HCT116 (cell line): ENCODE measurements at regions not wholly inside any gene's neighbourhood (a gene's known extent, or its start where the extent isn't known, plus 50 kb on each side); places are given as distances from the start of the nearest gene placed in this dataset.

Source experiments
- ATAC-seq: fragments of 200-7000 bp; cut with Tn5 transposase; 2 replicates; pipeline ENCODE4 v1.9.1; 2020; ENCODE audit warnings: mild to moderate bottlenecking, moderate library complexity
- BruUV-seq: library from RNA; stranded (reverse); fragments of 400-500 nt; replicated peaks from 2 replicates; lab custom pipeline; 2021; lab: Mats Ljungman, UMichigan
- CTCF ChIA-PET: fragments of 300-600 bp; sonication (Branson Sonifier 250); formaldehyde crosslinking; loops from one replicate; lab custom pipeline; 2021; ENCODE audit warnings: antibody characterized with exemption; lab: Charles Lee
- POLR2A ChIA-PET: fragments of 300-600, 350-600 bp; sonication (Branson Sonifier 250); formaldehyde crosslinking; loops from one replicate; lab custom pipeline; 2021; ENCODE audit warnings: antibody characterized with exemption; lab: Charles Lee
- RAD21 ChIA-PET, 2 experiments: fragments of 300-600 bp; sonication (Branson Sonifier 250); formaldehyde crosslinking; loops; one replicate each; lab custom pipeline; 2023; ENCODE audit warnings: low total read pairs in 2 of 2; ENCODE audit not compliant: uncharacterized antibody in 2 of 2, unreplicated experiment in 2 of 2, low non-redundant PET in 1 of 2; lab: Charles Lee
- DNase-seq: peaks from one replicate; pipeline ENCODE4 v3.0.0-alpha.2; 2010; ENCODE audit warnings: low read depth, low spot score
- H2AFZ ChIP-seq: fragments of 200-600 bp; shearing (Covaris generic), sonication (generic); 2 replicates; pipeline ENCODE4 v1.6.1; 2017; ENCODE audit warnings: low read depth, mixed run types, mixed read lengths, antibody characterized with exemption, low read length; ENCODE audit not compliant: poor library complexity, severe bottlenecking
- H3K27ac ChIP-seq: 2 replicates; pipeline ENCODE4 v1.5.1; 2012; ENCODE audit warnings: low read depth, low read length
- H3K27me3 ChIP-seq: fragments of 200-600 bp; sonication (generic); 2 replicates; pipeline ENCODE4 v1.6.1; 2016; ENCODE audit warnings: mixed run types, low read length, mixed read lengths; ENCODE audit not compliant: insufficient read depth
- H3K36me3 ChIP-seq, 2 experiments: fragments of 200-500 bp in 1 of 2; fragments of 200-600 bp in 1 of 2; sonication (Bioruptor generic) in 1 of 2; sonication (generic) in 1 of 2; 2 replicates each; pipeline versions ENCODE4 v1.5.1 to v1.6.1; 2014 to 2016; ENCODE audit warnings: low read length in 2 of 2, inconsistent platforms in 1 of 2, mixed read lengths in 1 of 2, mixed run types in 1 of 2; ENCODE audit not compliant: insufficient read depth in 2 of 2, control insufficient read depth in 1 of 2
- H3K4me1 ChIP-seq, 2 experiments: fragments of 200-600 bp in 1 of 2; sonication (generic) in 1 of 2; 2 replicates each; pipeline versions ENCODE4 v1.5.1 to v1.6.1; 2012 to 2017; ENCODE audit warnings: low read length in 2 of 2, inconsistent platforms in 1 of 2, mild to moderate bottlenecking in 1 of 2, mixed read lengths in 1 of 2, mixed run types in 1 of 2, moderate library complexity in 1 of 2; ENCODE audit not compliant: insufficient read depth in 2 of 2, control insufficient read depth in 1 of 2
- H3K4me2 ChIP-seq: fragments of 200-600 bp; sonication (generic); 2 replicates; pipeline ENCODE4 v1.6.1; 2017; ENCODE audit warnings: mixed run types, low read length, mixed read lengths
- H3K4me3 ChIP-seq, 2 experiments: fragments of 200-600 bp in 1 of 2; sonication (generic) in 1 of 2; replicated peaks in 1 of 2; 2 replicates each; pipeline ENCODE4 v1.5.1; 2011 to 2016; ENCODE audit warnings: low read length in 2 of 2, control low read depth in 1 of 2, low read depth in 1 of 2, mild to moderate bottlenecking in 1 of 2, mixed read lengths in 1 of 2, mixed run types in 1 of 2
- H3K79me2 ChIP-seq: fragments of 200-600 bp; sonication (generic); 2 replicates; pipeline ENCODE4 v1.6.1; 2017; ENCODE audit warnings: mild to moderate bottlenecking, mixed run types, low read length, moderate library complexity, mixed read lengths; ENCODE audit not compliant: insufficient read depth
- H3K9ac ChIP-seq: fragments of 200-600 bp; sonication (generic); 2 replicates; pipeline ENCODE4 v1.6.1; 2016; ENCODE audit warnings: low read length, mixed read lengths
- H3K9me2 ChIP-seq: fragments of 200-600 bp; sonication (generic), shearing (Covaris generic); 2 replicates; pipeline ENCODE4 v1.6.1; 2017; ENCODE audit warnings: mixed run types, mild to moderate bottlenecking, moderate library complexity; ENCODE audit not compliant: insufficient read depth
- H3K9me3 ChIP-seq, 2 experiments: fragments of 200-500 bp in 1 of 2; fragments of 200-600 bp in 1 of 2; sonication (Bioruptor generic) in 1 of 2; sonication (generic) in 1 of 2; 2 replicates each; pipeline ENCODE4 v1.6.1; 2014 to 2017; ENCODE audit warnings: low read length in 2 of 2, mixed read lengths in 2 of 2, inconsistent platforms in 1 of 2, low read depth in 1 of 2, mild to moderate bottlenecking in 1 of 2, mixed run types in 1 of 2, moderate library complexity in 1 of 2; ENCODE audit not compliant: control insufficient read depth in 1 of 2, insufficient read depth in 1 of 2
- H4K20me1 ChIP-seq: fragments of 200-600 bp; sonication (generic), shearing (Covaris generic); 2 replicates; pipeline ENCODE4 v1.6.1; 2017; ENCODE audit warnings: mixed run types, mild to moderate bottlenecking, moderate library complexity; ENCODE audit not compliant: insufficient read depth
- ATF3 ChIP-seq: IDR thresholded peaks from 2 replicates; pipeline ENCODE4 v1.6.1; 2012
- CBX3 ChIP-seq: IDR thresholded peaks from 2 replicates; pipeline ENCODE4 v1.6.1; 2012; ENCODE audit warnings: low read depth
- EGR1 ChIP-seq: IDR thresholded peaks from 2 replicates; pipeline ENCODE4 v1.6.1; 2012; ENCODE audit warnings: low read depth
- ELF1 ChIP-seq: IDR thresholded peaks from 2 replicates; pipeline ENCODE4 v1.6.1; 2012; ENCODE audit warnings: low read depth, borderline replicate concordance
- EZH2 ChIP-seq: fragments of 200-600 bp; sonication (generic); IDR thresholded peaks from 2 replicates; pipeline ENCODE4 v1.6.1; 2017; ENCODE audit warnings: antibody characterized with exemption, mixed run types
- EZH2phosphoT487 ChIP-seq: fragments of 200-600 bp; IDR thresholded peaks from 2 replicates; pipeline ENCODE4 v1.6.1; 2018; ENCODE audit warnings: antibody characterized with exemption, borderline replicate concordance
- FOSL1 ChIP-seq: IDR thresholded peaks from 2 replicates; pipeline ENCODE4 v1.6.1; 2012; ENCODE audit warnings: low read depth
- JUND ChIP-seq: IDR thresholded peaks from 2 replicates; pipeline ENCODE4 v1.6.1; 2012
- POLR2AphosphoS5 ChIP-seq: IDR thresholded peaks from 2 replicates; pipeline ENCODE4 v1.6.1; 2011; ENCODE audit warnings: mild to moderate bottlenecking, low read depth, low read length, moderate library complexity
- RAD21 ChIP-seq: IDR thresholded peaks from 2 replicates; pipeline ENCODE4 v1.6.1; 2012; ENCODE audit warnings: low read depth, mild to moderate bottlenecking
- SIN3A ChIP-seq: IDR thresholded peaks from 2 replicates; pipeline ENCODE4 v1.6.1; 2012; ENCODE audit warnings: low read depth
- SP1 ChIP-seq: IDR thresholded peaks from 2 replicates; pipeline ENCODE4 v1.6.1; 2012; ENCODE audit warnings: low read depth
- SRF ChIP-seq: IDR thresholded peaks from 2 replicates; pipeline ENCODE4 v1.6.1; 2012; ENCODE audit warnings: low read depth
- TCF7L2 ChIP-seq: IDR thresholded peaks from 2 replicates; pipeline ENCODE4 v1.7.0; 2011; ENCODE audit warnings: borderline replicate concordance, inconsistent platforms; ENCODE audit not compliant: insufficient read depth, insufficient read length; ENCODE audit errors: extremely low read depth
- ZFX ChIP-seq: fragments of 450-650 bp; IDR thresholded peaks from 2 replicates; pipeline ENCODE4 v1.6.1; 2017
- ZNF274 ChIP-seq: fragments of 200-500 bp; sonication (Bioruptor generic); IDR thresholded peaks from 2 replicates; pipeline ENCODE4 v1.6.1; 2014; ENCODE audit warnings: mild to moderate bottlenecking, low read depth, low read length, inconsistent platforms
- intact Hi-C: fragments of 100-400 bp; cut with micrococcal nuclease; formaldehyde crosslinking; loops from 2 replicates; pipeline ENCODE4 v1.10.0; 2022
- TF ChIP-seq, protein P1 (sequence below): IDR thresholded peaks from 2 replicates; pipeline ENCODE4 v1.6.1; 2012; ENCODE audit warnings: low read depth
- TF ChIP-seq, protein P2 (sequence below): IDR thresholded peaks from 2 replicates; pipeline ENCODE4 v1.6.1; 2011; ENCODE audit warnings: mild to moderate bottlenecking, low read length, moderate library complexity; ENCODE audit not compliant: insufficient replicate concordance; ENCODE audit errors: extremely low read depth

DNA sequence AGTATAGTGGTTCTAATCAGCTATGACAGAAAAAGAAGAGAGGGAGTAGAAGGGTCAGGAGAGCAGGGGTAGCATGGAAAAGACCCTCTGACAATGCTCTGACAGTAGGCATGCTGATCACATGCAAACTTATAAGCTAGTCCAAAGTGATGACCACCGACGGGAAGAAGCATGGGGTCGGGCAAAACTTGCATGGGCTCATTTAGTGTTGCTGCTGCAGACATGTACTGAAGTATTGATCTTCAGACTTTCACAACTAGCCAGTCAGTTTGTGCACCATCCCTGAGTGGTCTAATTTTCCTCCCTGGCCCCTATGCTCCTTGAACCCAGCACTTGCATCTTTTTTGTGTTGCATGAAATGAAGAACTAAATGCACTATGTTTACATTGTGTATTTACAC lies 225.4 kb downstream of the SYK start:
- Histone ChIP-seq H4K20me1 (no peaks in the 10 kb centered on the region), H3K79me2 (no peaks in the 10 kb centered on the region), H3K4me2 (no peak overlapping the region), H3K9me3 (no peaks in the 10 kb centered on the region), H3K9ac (no peak overlapping the region), H3K4me1 (no peaks in the 10 kb centered on the region), H3K27me3 (no peaks in the 10 kb centered on the region), H3K9me2 (0 out of 2 replicates have a peak, but pooled peaks cover 3% of the 10 kb centered on the region), H3K36me3 (no peaks in the 10 kb centered on the region), H2AFZ (no peak overlapping the region), H3K4me3 (no peak overlapping the region), H3K27ac (no peak overlapping the region)
- intact Hi-C loops, result no loop called here
- POLR2A ChIA-PET, result no interaction called here
- DNase-seq (no peak), ATAC-seq (no peak)
- RAD21 ChIA-PET, result no interaction called here
- TF ChIP-seq ATF3, result no peak
- TF ChIP-seq, protein P1, sequence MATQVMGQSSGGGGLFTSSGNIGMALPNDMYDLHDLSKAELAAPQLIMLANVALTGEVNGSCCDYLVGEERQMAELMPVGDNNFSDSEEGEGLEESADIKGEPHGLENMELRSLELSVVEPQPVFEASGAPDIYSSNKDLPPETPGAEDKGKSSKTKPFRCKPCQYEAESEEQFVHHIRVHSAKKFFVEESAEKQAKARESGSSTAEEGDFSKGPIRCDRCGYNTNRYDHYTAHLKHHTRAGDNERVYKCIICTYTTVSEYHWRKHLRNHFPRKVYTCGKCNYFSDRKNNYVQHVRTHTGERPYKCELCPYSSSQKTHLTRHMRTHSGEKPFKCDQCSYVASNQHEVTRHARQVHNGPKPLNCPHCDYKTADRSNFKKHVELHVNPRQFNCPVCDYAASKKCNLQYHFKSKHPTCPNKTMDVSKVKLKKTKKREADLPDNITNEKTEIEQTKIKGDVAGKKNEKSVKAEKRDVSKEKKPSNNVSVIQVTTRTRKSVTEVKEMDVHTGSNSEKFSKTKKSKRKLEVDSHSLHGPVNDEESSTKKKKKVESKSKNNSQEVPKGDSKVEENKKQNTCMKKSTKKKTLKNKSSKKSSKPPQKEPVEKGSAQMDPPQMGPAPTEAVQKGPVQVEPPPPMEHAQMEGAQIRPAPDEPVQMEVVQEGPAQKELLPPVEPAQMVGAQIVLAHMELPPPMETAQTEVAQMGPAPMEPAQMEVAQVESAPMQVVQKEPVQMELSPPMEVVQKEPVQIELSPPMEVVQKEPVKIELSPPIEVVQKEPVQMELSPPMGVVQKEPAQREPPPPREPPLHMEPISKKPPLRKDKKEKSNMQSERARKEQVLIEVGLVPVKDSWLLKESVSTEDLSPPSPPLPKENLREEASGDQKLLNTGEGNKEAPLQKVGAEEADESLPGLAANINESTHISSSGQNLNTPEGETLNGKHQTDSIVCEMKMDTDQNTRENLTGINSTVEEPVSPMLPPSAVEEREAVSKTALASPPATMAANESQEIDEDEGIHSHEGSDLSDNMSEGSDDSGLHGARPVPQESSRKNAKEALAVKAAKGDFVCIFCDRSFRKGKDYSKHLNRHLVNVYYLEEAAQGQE, result no peak
- no peak for TF ChIP-seq TCF7L2
- TF ChIP-seq EZH2phosphoT487, result no peak
- no peak for TF ChIP-seq FOSL1
- TF ChIP-seq SIN3A, result no peak
- TF ChIP-seq SRF, result no peak
- TF ChIP-seq POLR2AphosphoS5, result no peak
- TF ChIP-seq CBX3, result no peak
- no peak for TF ChIP-seq JUND
- no peak for TF ChIP-seq EGR1
- no peak for TF ChIP-seq ZNF274
- no peak for TF ChIP-seq ZFX
- TF ChIP-seq ELF1, result no peak
- no peak for TF ChIP-seq EZH2
- TF ChIP-seq, protein P2, sequence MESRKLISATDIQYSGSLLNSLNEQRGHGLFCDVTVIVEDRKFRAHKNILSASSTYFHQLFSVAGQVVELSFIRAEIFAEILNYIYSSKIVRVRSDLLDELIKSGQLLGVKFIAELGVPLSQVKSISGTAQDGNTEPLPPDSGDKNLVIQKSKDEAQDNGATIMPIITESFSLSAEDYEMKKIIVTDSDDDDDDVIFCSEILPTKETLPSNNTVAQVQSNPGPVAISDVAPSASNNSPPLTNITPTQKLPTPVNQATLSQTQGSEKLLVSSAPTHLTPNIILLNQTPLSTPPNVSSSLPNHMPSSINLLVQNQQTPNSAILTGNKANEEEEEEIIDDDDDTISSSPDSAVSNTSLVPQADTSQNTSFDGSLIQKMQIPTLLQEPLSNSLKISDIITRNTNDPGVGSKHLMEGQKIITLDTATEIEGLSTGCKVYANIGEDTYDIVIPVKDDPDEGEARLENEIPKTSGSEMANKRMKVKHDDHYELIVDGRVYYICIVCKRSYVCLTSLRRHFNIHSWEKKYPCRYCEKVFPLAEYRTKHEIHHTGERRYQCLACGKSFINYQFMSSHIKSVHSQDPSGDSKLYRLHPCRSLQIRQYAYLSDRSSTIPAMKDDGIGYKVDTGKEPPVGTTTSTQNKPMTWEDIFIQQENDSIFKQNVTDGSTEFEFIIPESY, result no peak
- TF ChIP-seq SP1, result no peak
- TF ChIP-seq RAD21, result no peak
- no TSS peak for BruUV-seq
- CTCF ChIA-PET, result no interaction called here
